Adrenal gland (tissue), 9 donors: ENCODE measurements at regions not wholly inside any gene's neighbourhood (a gene's known extent, or its start where the extent isn't known, plus 50 kb on each side); places are given as distances from the start of the nearest gene placed in this dataset.
"Not testable (repeated sequence)": the region's sequence is repeated elsewhere in the genome, so short reads cannot be mapped to it uniquely, and the experiment has no call there.

ENCODE experiments used
- DNase-seq, 7 donors: peaks; one replicate each; pipeline ENCODE4 v3.0.0-alpha.2; 2019 to 2020
- H3K27ac ChIP-seq, 5 donors: fragments of 200-600 bp; sonication (generic) in 4 of 5; 1 replicate in 3 of 5; 2 replicates in 2 of 5; pipeline versions ENCODE4 v1.5.1 to v1.8.0; 2016 to 2020; ENCODE audit warnings: mild to moderate bottlenecking in 1 of 5
- H3K27me3 ChIP-seq: fragments of 200-600 bp; 2 replicates; pipeline ENCODE4 v1.8.0; 2021
- H3K36me3 ChIP-seq, 2 donors: fragments of 200-600 bp; replicated peaks in 1 of 2; 1 replicate in 1 of 2; 2 replicates in 1 of 2; pipeline versions ENCODE4 v1.5.1 to v1.8.0; 2018 to 2022
- H3K4me1 ChIP-seq, 2 donors: fragments of 200-600 bp; replicated peaks in 1 of 2; 1 replicate in 1 of 2; 2 replicates in 1 of 2; pipeline versions ENCODE4 v1.5.1 to v1.8.0; 2018 to 2021
- H3K4me3 ChIP-seq, 4 donors: fragments of 200-600 bp; sonication (generic) in 3 of 4; one replicate each; pipeline ENCODE4 v1.5.1; 2016 to 2018
- H3K9me3 ChIP-seq, 3 donors: fragments of 200-600 bp; sonication (generic) in 1 of 3; replicated peaks in 1 of 3; 1 replicate in 2 of 3; 2 replicates in 1 of 3; pipeline versions ENCODE4 v1.5.1 to v1.8.0; 2016 to 2021
- POLR2A ChIP-seq, 2 donors: fragments of 450-650 bp; IDR thresholded peaks; one replicate each; pipeline ENCODE4 v1.6.1; 2017; ENCODE audit warnings: antibody characterized with exemption in 2 of 2, mild to moderate bottlenecking in 2 of 2, moderate library complexity in 1 of 2
- WGBS, 4 donors: extraction: QIAGEN DNeasy Blood & Tissue Kit in 2 of 4; methylation state at CpG; one replicate each; pipeline versions ENCODE4 v1.1.5 to v1.1.7; 2013 to 2017; 5-methylcytosine and 5-hydroxymethylcytosine counted together
- intact Hi-C, 2 donors: fragments of 100-400 bp; cut with DNase I; formaldehyde crosslinking; loops; one replicate each; pipeline versions ENCODE4 v1.14.1 to v1.15.0; 2022 to 2023
- TF ChIP-seq, protein P1 (sequence below), 6 experiments: fragments of 450-650 bp in 4 of 6; fragments of 200-600 bp in 2 of 6; sonication (generic) in 1 of 6; IDR thresholded peaks; 1 replicate in 5 of 6; 2 replicates in 1 of 6; pipeline versions ENCODE4 v1.5.1 to v1.8.0; 2016 to 2021; ENCODE audit warnings: antibody characterized with exemption in 6 of 6, mild to moderate bottlenecking in 2 of 6, moderate library complexity in 1 of 6
- donor health status: healthy with polysubstance abuse.
- donor health status: Bipolar disorder and iron deficiency.
- donor health status: DM: yes; HTN: yes; CAD: no.
- donor health status: DM: no; HTN: no; CAD: no.
- donor health status: DM: no; HTN: no; CAD: no.

DNA sequence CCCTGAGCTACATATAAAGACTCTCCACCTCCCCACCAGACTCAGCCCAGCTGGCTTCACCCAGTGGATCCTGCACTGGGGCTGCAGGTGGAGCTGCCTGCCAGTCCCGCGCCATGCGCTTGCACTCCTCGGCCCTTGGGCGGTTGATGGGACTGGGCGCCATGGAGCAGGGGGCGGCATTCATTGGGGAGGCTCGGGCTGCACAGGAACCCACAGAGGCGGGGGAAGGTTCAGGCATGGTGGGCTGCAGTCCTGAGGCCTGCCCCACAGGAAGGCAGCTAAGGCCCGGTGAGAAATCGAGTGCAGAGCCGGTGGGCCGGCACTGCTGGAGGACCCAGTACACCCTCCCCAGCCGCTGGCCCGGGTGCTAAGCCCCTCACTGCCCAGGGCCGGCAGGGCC, 157.2 kb upstream of the GNAI1 start:
- no peaks in the 10 kb centered on the region for H3K9me3 ChIP-seq
- no peak overlapping the region for H3K27ac ChIP-seq
- WGBS, 4 donors: 79 to 98% (median 95%) methylated on average over 10 to 16 of the region's 16 CpGs
- intact Hi-C loops: no loop called here
- H3K27me3 ChIP-seq: peaks cover 3% of the 10 kb centered on the region
- no peaks in the 10 kb centered on the region for H3K4me1 ChIP-seq
- TF ChIP-seq, protein P1, sequence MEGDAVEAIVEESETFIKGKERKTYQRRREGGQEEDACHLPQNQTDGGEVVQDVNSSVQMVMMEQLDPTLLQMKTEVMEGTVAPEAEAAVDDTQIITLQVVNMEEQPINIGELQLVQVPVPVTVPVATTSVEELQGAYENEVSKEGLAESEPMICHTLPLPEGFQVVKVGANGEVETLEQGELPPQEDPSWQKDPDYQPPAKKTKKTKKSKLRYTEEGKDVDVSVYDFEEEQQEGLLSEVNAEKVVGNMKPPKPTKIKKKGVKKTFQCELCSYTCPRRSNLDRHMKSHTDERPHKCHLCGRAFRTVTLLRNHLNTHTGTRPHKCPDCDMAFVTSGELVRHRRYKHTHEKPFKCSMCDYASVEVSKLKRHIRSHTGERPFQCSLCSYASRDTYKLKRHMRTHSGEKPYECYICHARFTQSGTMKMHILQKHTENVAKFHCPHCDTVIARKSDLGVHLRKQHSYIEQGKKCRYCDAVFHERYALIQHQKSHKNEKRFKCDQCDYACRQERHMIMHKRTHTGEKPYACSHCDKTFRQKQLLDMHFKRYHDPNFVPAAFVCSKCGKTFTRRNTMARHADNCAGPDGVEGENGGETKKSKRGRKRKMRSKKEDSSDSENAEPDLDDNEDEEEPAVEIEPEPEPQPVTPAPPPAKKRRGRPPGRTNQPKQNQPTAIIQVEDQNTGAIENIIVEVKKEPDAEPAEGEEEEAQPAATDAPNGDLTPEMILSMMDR (IDR thresholded peaks at IDR 0.05): no peak
- no peak for TF ChIP-seq POLR2A (IDR thresholded peaks at IDR 0.05)
- DNase-seq: no peak
- H3K4me3 ChIP-seq: no peak overlapping the region
- H3K36me3 ChIP-seq: no peaks in the 10 kb centered on the region

DNA sequence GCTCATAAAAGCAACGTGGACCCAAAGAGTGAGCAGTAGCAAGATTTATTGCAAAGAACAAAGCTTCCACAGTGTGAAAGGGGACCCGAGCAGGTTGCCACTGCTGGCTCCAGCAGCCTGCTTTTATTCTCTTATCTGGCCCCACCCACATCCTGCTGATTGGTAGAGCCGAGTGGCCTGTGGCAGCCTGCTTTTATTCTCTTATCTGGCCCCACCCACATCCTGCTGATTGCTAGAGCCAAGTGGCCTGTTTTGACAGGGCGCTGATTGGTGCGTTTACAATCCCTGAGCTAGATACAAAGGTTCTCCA, 158.0 kb upstream of the GNAI1 start:
- H3K9me3 ChIP-seq, H3K4me3 ChIP-seq, intact Hi-C loops, H3K36me3 ChIP-seq, H3K27ac ChIP-seq, H3K4me1 ChIP-seq, DNase-seq, H3K27me3 ChIP-seq: not testable (repeated sequence)
- WGBS, 4 donors: 68 to 83% (median 77%) methylated on average over 5 of the region's 5 CpGs

DNA sequence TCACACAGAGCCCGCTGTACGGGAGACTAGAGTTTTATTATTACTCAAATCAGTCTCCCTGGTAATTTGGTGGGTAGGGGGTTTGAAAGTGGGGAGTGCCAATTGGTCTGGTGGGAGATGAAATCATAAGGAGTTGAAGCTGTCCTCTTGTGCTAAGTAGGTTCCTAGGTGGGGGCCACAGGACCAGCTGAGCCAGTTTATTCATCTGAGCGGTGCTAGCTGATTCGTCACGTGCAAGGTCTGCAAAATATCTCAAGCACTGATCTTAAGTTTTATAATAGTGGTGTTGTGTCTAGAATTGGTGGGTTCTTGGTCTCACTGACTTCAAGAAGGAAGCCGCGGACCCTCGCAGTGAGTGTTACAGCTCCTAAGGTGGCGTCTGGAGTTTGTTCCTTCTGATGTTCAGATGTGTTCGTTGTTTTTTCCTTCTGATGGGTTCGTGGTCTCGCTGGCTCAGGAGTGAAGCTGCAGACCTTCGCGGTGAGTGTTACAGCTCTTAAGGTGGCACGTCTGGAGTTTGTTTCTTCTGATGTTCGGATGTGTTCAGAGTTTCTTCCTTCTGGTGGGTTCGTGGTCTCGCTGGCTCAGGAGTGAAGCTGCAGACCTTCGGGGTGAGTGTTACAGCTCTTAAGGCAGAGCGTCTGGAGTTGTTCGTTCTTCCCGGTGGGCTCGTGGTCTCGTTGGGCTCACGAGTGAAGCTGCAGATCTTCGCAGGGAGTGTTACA, 158.5 kb upstream of the GNAI1 start:
- DNase-seq, H3K4me1 ChIP-seq, H3K27ac ChIP-seq, H3K36me3 ChIP-seq, H3K9me3 ChIP-seq, H3K4me3 ChIP-seq, H3K27me3 ChIP-seq, intact Hi-C loops: not testable (repeated sequence)
- WGBS, 4 donors: 89 to 94% (median 91%) methylated on average over 26 of the region's 26 CpGs

DNA sequence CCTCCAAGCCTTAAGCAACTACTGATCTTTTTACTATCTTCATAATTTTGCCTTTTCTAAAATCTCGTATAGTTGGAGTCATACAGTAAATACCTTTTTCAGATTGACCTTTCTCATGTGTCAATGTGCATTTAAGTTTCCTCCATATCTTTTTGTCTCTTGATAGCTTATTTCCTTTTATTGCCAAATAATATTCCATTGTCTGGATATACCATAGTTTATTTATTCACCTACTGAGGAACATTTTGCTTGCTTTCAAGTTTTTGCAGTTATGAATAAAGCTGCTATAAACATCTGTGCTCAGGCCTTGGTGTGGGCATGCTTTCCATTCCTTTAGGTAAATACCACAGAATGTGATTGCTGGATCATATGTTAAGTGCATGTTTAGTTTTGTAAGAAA, 161.2 kb upstream of the GNAI1 start:
- no peaks in the 10 kb centered on the region for H3K9me3 ChIP-seq
- H3K27ac ChIP-seq: no peak overlapping the region
- TF ChIP-seq, protein P1 (IDR thresholded peaks at IDR 0.05): no peak
- no peak for TF ChIP-seq POLR2A (IDR thresholded peaks at IDR 0.05)
- 61 to 88% (median 75%) methylated on average over 1 of the region's 1 CpG for WGBS, 4 donors
- H3K27me3 ChIP-seq: peaks cover 3% of the 10 kb centered on the region
- no peaks in the 10 kb centered on the region for H3K36me3 ChIP-seq
- no peak overlapping the region for H3K4me3 ChIP-seq
- DNase-seq: no peak
- H3K4me1 ChIP-seq: no peaks in the 10 kb centered on the region
- intact Hi-C loops: no loop called here

DNA sequence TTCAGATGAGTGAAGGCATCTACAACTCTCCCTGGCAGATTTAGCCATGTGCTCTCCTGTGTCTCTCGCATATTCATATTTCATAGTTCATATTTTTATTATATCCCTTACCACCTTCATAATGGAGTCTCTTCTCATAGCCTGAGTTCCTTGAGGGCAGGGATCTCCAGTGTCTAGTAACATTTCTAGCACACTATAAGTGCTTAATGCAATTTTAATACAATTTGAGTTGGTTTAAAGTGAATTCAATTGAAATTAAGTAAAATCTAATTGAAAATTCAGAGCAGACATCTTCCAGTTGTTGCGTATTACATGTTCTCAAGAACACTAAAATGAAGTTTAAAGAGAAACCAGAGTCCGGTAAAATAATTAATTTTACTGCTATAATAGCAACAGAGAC, 163.6 kb upstream of the GNAI1 start:
- intact Hi-C loops: no loop called here

More for the DNA sequence above, 163.6 kb upstream of the GNAI1 start:
- H3K4me3 ChIP-seq: no peak overlapping the region
- H3K4me1 ChIP-seq: no peaks in the 10 kb centered on the region
- H3K27me3 ChIP-seq: peaks cover 3% of the 10 kb centered on the region
- TF ChIP-seq POLR2A (IDR thresholded peaks at IDR 0.05): no peak
- TF ChIP-seq, protein P1 (IDR thresholded peaks at IDR 0.05): no peak
- H3K27ac ChIP-seq: no peak overlapping the region
- no peaks in the 10 kb centered on the region for H3K9me3 ChIP-seq
- DNase-seq: no peak
- 83 to 87% (median 87%) methylated on average over 3 of the region's 3 CpGs for WGBS, 4 donors
- H3K36me3 ChIP-seq: no peaks in the 10 kb centered on the region
